Lung (tissue), 11 donors: ENCODE measurements at regions not wholly inside any gene's neighbourhood (a gene's known extent, or its start where the extent isn't known, plus 50 kb on each side); places are given as distances from the start of the nearest gene placed in this dataset.

Experiments
- ATAC-seq: fragments of 200-7000 bp; cut with Tn5 transposase; one replicate; pipeline ENCODE4 v1.9.1; 2020; ENCODE audit warnings: moderate number of reproducible peaks; ENCODE audit not compliant: insufficient read depth, low FRiP score
- DNase-seq, 3 donors: peaks; one replicate each; pipeline ENCODE4 v3.0.0-alpha.2; 2013 to 2017
- H3K27ac ChIP-seq, 2 donors: one replicate each; pipeline ENCODE4 v1.5.1; 2013; ENCODE audit warnings: mild to moderate bottlenecking in 2 of 2, moderate library complexity in 2 of 2, control low read depth in 1 of 2, inconsistent platforms in 1 of 2, low read depth in 1 of 2, low read length in 1 of 2
- H3K27me3 ChIP-seq, 3 donors: one replicate each; pipeline ENCODE4 v1.5.1; 2013; ENCODE audit warnings: low read length in 2 of 3; ENCODE audit not compliant: control insufficient read depth in 3 of 3, insufficient read depth in 3 of 3
- H3K36me3 ChIP-seq, 4 donors: one replicate each; pipeline ENCODE4 v1.5.1; 2013; ENCODE audit warnings: low read length in 4 of 4, mild to moderate bottlenecking in 1 of 4, moderate library complexity in 1 of 4; ENCODE audit not compliant: control insufficient read depth in 4 of 4, insufficient read depth in 4 of 4
- H3K4me1 ChIP-seq, 5 donors: one replicate each; pipeline ENCODE4 v1.5.1; 2013; ENCODE audit warnings: low read length in 5 of 5, mild to moderate bottlenecking in 2 of 5, moderate library complexity in 1 of 5; ENCODE audit not compliant: control insufficient read depth in 5 of 5, insufficient read depth in 5 of 5
- H3K4me3 ChIP-seq: one replicate; pipeline ENCODE4 v1.5.1; 2013; ENCODE audit warnings: mild to moderate bottlenecking, control low read depth, moderate library complexity
- H3K9ac ChIP-seq, 2 donors: one replicate each; pipeline ENCODE4 v1.5.1; 2013; ENCODE audit warnings: low read length in 2 of 2, control low read depth in 1 of 2; ENCODE audit not compliant: insufficient read depth in 1 of 2
- H3K9me3 ChIP-seq, 4 donors: one replicate each; pipeline ENCODE4 v1.5.1; 2013; ENCODE audit warnings: low read length in 3 of 4, mild to moderate bottlenecking in 1 of 4, moderate library complexity in 1 of 4; ENCODE audit not compliant: control insufficient read depth in 4 of 4, insufficient read depth in 3 of 4
- WGBS, 2 donors: extraction: QIAGEN DNeasy Blood & Tissue Kit; methylation state at CpG; one replicate each; pipeline ENCODE4 v1.1.7; 2013; 5-methylcytosine and 5-hydroxymethylcytosine counted together
- TF ChIP-seq, protein P1 (sequence below): IDR thresholded peaks from 2 replicates; pipeline ENCODE4 v1.5.1; 2012; ENCODE audit warnings: mild to moderate bottlenecking; ENCODE audit errors: control extremely low read depth, extremely low read depth
- donor health status: control.
- donor health status: control.
- donor health status: Bipolar disorder and iron deficiency.
- donor health status: healthy.
- donor health status: DM: yes; HTN: yes; CAD: no.

DNA sequence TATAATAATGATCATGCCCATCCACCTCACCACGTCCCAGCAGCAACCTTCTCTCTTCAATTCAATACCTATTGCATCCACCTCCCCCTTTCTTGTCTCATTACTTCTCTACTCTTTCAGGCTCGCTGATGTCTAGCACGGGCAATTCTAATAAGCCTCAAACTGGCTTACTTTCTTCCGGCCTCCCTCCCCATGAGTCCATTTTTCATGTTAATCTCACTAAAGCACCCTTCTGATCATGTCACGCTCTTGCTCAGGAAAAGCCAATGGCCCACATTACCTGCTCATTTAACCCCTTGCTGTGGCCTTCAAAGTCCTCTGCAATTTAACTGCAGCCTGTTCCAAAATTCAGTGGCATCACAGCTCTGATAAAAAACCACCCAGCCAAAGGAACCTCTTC is 105.1 kb downstream of the UTRN start:
- WGBS, 2 donors = 91 to 97% methylated on average over 5 of the region's 5 CpGs
- Histone ChIP-seq H3K27ac (no peak overlapping the region), H3K36me3 (no peaks in the 10 kb centered on the region), H3K4me1 (peaks cover 0 to 5% (median 0%) of the 10 kb centered on the region in 5 donors), H3K27me3 (no peaks in the 10 kb centered on the region), H3K9ac (no peak overlapping the region), H3K9me3 (no peaks in the 10 kb centered on the region), H3K4me3 (no peak overlapping the region)
- TF ChIP-seq, protein P1, sequence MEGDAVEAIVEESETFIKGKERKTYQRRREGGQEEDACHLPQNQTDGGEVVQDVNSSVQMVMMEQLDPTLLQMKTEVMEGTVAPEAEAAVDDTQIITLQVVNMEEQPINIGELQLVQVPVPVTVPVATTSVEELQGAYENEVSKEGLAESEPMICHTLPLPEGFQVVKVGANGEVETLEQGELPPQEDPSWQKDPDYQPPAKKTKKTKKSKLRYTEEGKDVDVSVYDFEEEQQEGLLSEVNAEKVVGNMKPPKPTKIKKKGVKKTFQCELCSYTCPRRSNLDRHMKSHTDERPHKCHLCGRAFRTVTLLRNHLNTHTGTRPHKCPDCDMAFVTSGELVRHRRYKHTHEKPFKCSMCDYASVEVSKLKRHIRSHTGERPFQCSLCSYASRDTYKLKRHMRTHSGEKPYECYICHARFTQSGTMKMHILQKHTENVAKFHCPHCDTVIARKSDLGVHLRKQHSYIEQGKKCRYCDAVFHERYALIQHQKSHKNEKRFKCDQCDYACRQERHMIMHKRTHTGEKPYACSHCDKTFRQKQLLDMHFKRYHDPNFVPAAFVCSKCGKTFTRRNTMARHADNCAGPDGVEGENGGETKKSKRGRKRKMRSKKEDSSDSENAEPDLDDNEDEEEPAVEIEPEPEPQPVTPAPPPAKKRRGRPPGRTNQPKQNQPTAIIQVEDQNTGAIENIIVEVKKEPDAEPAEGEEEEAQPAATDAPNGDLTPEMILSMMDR = no peak
- ATAC-seq (no peak), DNase-seq (no peak)

DNA sequence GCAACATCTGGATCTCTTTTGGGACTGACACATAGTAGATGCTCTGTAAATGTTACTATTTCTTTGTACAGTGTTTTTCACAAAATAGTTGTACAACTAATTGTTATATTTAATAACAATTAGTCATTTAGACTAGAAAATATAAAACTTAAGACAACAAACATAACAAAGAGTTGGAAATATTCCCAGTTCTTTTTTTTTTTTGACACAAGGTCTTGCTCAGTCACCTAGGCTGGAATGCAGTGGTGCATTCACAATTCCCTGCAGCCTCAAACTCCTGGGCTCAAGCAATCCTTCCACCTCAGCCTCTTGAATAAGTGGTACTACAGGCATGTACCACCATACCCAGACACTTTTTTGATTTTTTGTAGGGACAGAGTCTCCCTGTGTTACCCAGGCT is 105.8 kb downstream of the UTRN start:
- Histone ChIP-seq H3K9me3 (no peaks in the 10 kb centered on the region), H3K27me3 (no peaks in the 10 kb centered on the region), H3K4me1 (peaks cover 0 to 5% (median 0%) of the 10 kb centered on the region in 5 donors), H3K9ac (no peak overlapping the region), H3K36me3 (no peaks in the 10 kb centered on the region), H3K27ac (no peak overlapping the region), H3K4me3 (no peak overlapping the region)
- TF ChIP-seq, protein P1 = no peak
- no peak for DNase-seq
- ATAC-seq = no peak

GRCh38 chr6:144392536-144392935 is 107.4 kb downstream of the UTRN start:
- 89 to 92% methylated on average over 1 of the region's 1 CpG for WGBS, 2 donors
- Histone ChIP-seq H3K9ac (no peak overlapping the region), H3K27me3 (no peaks in the 10 kb centered on the region), H3K4me1 (peaks cover 0 to 3% (median 0%) of the 10 kb centered on the region in 5 donors), H3K36me3 (no peaks in the 10 kb centered on the region), H3K4me3 (no peak overlapping the region), H3K27ac (no peak overlapping the region), H3K9me3 (peaks cover 0 to under 1% (median 0%) of the 10 kb centered on the region in 4 donors)
- DNase-seq = no peak
- ATAC-seq = no peak
- TF ChIP-seq, protein P1 = no peak

DNA sequence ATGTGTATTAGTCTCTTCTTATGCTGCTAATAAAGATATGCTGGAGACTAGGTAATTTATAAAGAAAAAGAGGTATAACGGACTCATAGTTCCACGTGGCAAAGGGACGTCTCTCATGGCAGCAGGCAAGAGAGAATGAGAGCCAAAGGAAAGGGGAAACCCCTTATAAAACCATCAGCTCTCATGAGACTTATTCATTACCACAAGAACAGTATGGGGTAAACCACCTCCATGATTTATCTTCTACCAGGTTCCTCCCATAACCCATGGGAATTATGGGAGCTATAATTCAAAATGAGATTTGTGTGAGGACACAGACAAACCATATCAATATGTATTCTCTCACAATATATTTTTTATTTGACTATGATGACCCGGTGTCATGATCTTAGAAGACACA is 109.1 kb downstream of the UTRN start:
- 92 to 97% methylated on average over 4 of the region's 4 CpGs for WGBS, 2 donors
- ATAC-seq = no peak

More for the DNA sequence above, 109.1 kb downstream of the UTRN start:
- Histone ChIP-seq H3K27me3 (no peaks in the 10 kb centered on the region), H3K4me1 (peaks cover 0 to 2% (median 0%) of the 10 kb centered on the region in 5 donors), H3K9ac (no peak overlapping the region), H3K9me3 (peaks cover 0 to 9% (median 2%) of the 10 kb centered on the region in 4 donors), H3K4me3 (no peak overlapping the region), H3K27ac (no peak overlapping the region), H3K36me3 (no peaks in the 10 kb centered on the region)
- DNase-seq = no peak
- TF ChIP-seq, protein P1 = no peak
